GM23248 (cell line): ENCODE measurements at regions not wholly inside any gene's neighbourhood (a gene's known extent, or its start where the extent isn't known, plus 50 kb on each side); places are given as distances from the start of the nearest gene placed in this dataset.

Experiments used
- DNase-seq: peaks from one replicate; pipeline ENCODE4 v3.0.0-alpha.2; 2015
- H2AFZ ChIP-seq: fragments of 200-600 bp; sonication (generic); 2 replicates; pipeline ENCODE4 v1.6.1; 2016; ENCODE audit warnings: antibody characterized with exemption
- H3F3A ChIP-seq: fragments of 200-600 bp; sonication (generic); 2 replicates; pipeline ENCODE4 v1.6.1; 2016; ENCODE audit warnings: mild to moderate bottlenecking, antibody characterized with exemption, mixed run types; ENCODE audit not compliant: insufficient read depth
- H3K27ac ChIP-seq: fragments of 200-600 bp; sonication (generic); 2 replicates; pipeline ENCODE4 v1.5.1; 2016; ENCODE audit warnings: mild to moderate bottlenecking
- H3K27me3 ChIP-seq: fragments of 200-600 bp; sonication (generic); replicated peaks from 2 replicates; pipeline ENCODE4 v1.6.1; 2016; ENCODE audit warnings: mild to moderate bottlenecking; ENCODE audit not compliant: insufficient read depth
- H3K36me3 ChIP-seq: fragments of 200-600 bp; sonication (generic); 2 replicates; pipeline ENCODE4 v1.6.1; 2016; ENCODE audit warnings: low read depth, mild to moderate bottlenecking
- H3K4me1 ChIP-seq: fragments of 200-600 bp; sonication (generic); 2 replicates; pipeline ENCODE4 v1.6.1; 2016; ENCODE audit warnings: mild to moderate bottlenecking; ENCODE audit not compliant: insufficient read depth
- H3K4me2 ChIP-seq: fragments of 200-600 bp; sonication (generic); one replicate; pipeline ENCODE4 v1.6.1; 2016; ENCODE audit warnings: mild to moderate bottlenecking; ENCODE audit not compliant: unreplicated experiment
- H3K4me3 ChIP-seq: fragments of 200-600 bp; sonication (generic); 2 replicates; pipeline ENCODE4 v1.5.1; 2016; ENCODE audit warnings: mild to moderate bottlenecking
- H3K79me2 ChIP-seq: fragments of 200-600 bp; sonication (generic); 2 replicates; pipeline ENCODE4 v1.6.1; 2016; ENCODE audit warnings: mild to moderate bottlenecking; ENCODE audit not compliant: insufficient read depth
- H3K9ac ChIP-seq: fragments of 200-600 bp; sonication (generic); 2 replicates; pipeline ENCODE4 v1.6.1; 2016; ENCODE audit warnings: mild to moderate bottlenecking
- H3K9me2 ChIP-seq: fragments of 200-600 bp; sonication (generic); 2 replicates; pipeline ENCODE4 v1.6.1; 2016; ENCODE audit warnings: mixed run types, mild to moderate bottlenecking, moderate library complexity; ENCODE audit not compliant: insufficient read depth
- H3K9me3 ChIP-seq: fragments of 200-600 bp; sonication (generic); one replicate; pipeline ENCODE4 v1.6.1; 2017; ENCODE audit warnings: low read depth
- H4K20me1 ChIP-seq: fragments of 200-600 bp; sonication (generic); 2 replicates; pipeline ENCODE4 v1.6.0; 2016; ENCODE audit not compliant: insufficient read depth
- EZH2 ChIP-seq: fragments of 200-600 bp; sonication (generic); IDR thresholded peaks from 2 replicates; pipeline ENCODE4 v1.6.1; 2018; ENCODE audit warnings: antibody characterized with exemption, mild to moderate bottlenecking; ENCODE audit not compliant: insufficient read depth, poor library complexity, severe bottlenecking
- EZH2phosphoT487 ChIP-seq: fragments of 200-600 bp; sonication (generic); IDR thresholded peaks from 2 replicates; pipeline ENCODE4 v1.6.1; 2018; ENCODE audit warnings: antibody characterized with exemption, moderate library complexity, mild to moderate bottlenecking, low read depth; ENCODE audit not compliant: insufficient read depth
- WGBS, 2 experiments: methylation state at CpG; one replicate each; pipeline ENCODE4 v1.1.6; 2015 to 2017; ENCODE audit warnings: low lambda C conversion rate in 2 of 2, low coverage in 1 of 2; ENCODE audit errors: missing lambda C conversion rate in 2 of 2; 5-methylcytosine and 5-hydroxymethylcytosine counted together
- in situ Hi-C: fragments of 300-500 bp; cut with MboI; formaldehyde crosslinking; loops from 2 replicates; pipeline ENCODE4 v1.15.0; 2020

- Histone ChIP-seq H3K36me3 (no peaks in the 10 kb centered on the region), H3K4me3 (no peak overlapping the region), H2AFZ (no peak overlapping the region), H4K20me1 (no peaks in the 10 kb centered on the region), H3K9me2 (no peaks in the 10 kb centered on the region), H3F3A (no peaks in the 10 kb centered on the region), H3K9ac (no peak overlapping the region), H3K79me2 (no peaks in the 10 kb centered on the region), H3K9me3 (no peaks in the 10 kb centered on the region), H3K27me3 (no peaks in the 10 kb centered on the region), H3K4me1 (no peaks in the 10 kb centered on the region), H3K4me2 (no peak overlapping the region), H3K27ac (no peak overlapping the region)
- DNase-seq = no peak
- in situ Hi-C loops = no loop called here
- 39 to 40% methylated on average over 1 of the region's 1 CpG for WGBS, 2 experiments
- TF ChIP-seq EZH2phosphoT487 (no peak), EZH2 (no peak)
These were observed 152.6 kb upstream of the NRG3 start for GRCh38 chr10:81722399-81722798.

- no peak for DNase-seq
- in situ Hi-C loops = no loop called here
- H3K9ac ChIP-seq = no peak overlapping the region
These were observed 150.6 kb upstream of the NRG3 start for GRCh38 chr10:81724431-81724830.

GRCh38 chr10:81725851-81726250 lies 149.1 kb upstream of the NRG3 start:
- Histone ChIP-seq H3K27ac (no peak overlapping the region), H3K36me3 (no peaks in the 10 kb centered on the region), H3K79me2 (no peaks in the 10 kb centered on the region), H3K9me3 (no peaks in the 10 kb centered on the region), H4K20me1 (no peaks in the 10 kb centered on the region), H3K9me2 (no peaks in the 10 kb centered on the region), H3K4me1 (no peaks in the 10 kb centered on the region), H3K9ac (no peak overlapping the region), H2AFZ (no peak overlapping the region), H3F3A (no peaks in the 10 kb centered on the region), H3K4me3 (no peak overlapping the region), H3K27me3 (no peaks in the 10 kb centered on the region), H3K4me2 (no peak overlapping the region)
- DNase-seq = no peak
- 8 to 10% methylated on average over 1 of the region's 1 CpG for WGBS, 2 experiments
- in situ Hi-C loops = no loop called here
- TF ChIP-seq EZH2 (no peak), EZH2phosphoT487 (no peak)

More at GRCh38 chr10:81724431-81724830, 150.6 kb upstream of the NRG3 start:
- Histone ChIP-seq H3K4me3 (no peak overlapping the region), H3K27me3 (no peaks in the 10 kb centered on the region), H3K36me3 (no peaks in the 10 kb centered on the region), H3K79me2 (no peaks in the 10 kb centered on the region), H3F3A (no peaks in the 10 kb centered on the region), H3K4me1 (no peaks in the 10 kb centered on the region), H2AFZ (no peak overlapping the region), H3K9me3 (no peaks in the 10 kb centered on the region), H3K9me2 (no peaks in the 10 kb centered on the region), H3K27ac (no peak overlapping the region), H4K20me1 (no peaks in the 10 kb centered on the region), H3K4me2 (no peak overlapping the region)
- TF ChIP-seq EZH2phosphoT487 (no peak), EZH2 (no peak)

GRCh38 chr10:81728692-81729091 lies 146.3 kb upstream of the NRG3 start:
- Histone ChIP-seq H3K9ac (no peak overlapping the region), H3K9me3 (no peaks in the 10 kb centered on the region), H3F3A (no peaks in the 10 kb centered on the region), H3K4me1 (no peaks in the 10 kb centered on the region), H3K27me3 (no peaks in the 10 kb centered on the region), H4K20me1 (no peaks in the 10 kb centered on the region), H3K79me2 (no peaks in the 10 kb centered on the region), H3K9me2 (no peaks in the 10 kb centered on the region), H3K36me3 (no peaks in the 10 kb centered on the region), H2AFZ (no peak overlapping the region), H3K4me2 (no peak overlapping the region), H3K4me3 (no peak overlapping the region), H3K27ac (no peak overlapping the region)
- DNase-seq = no peak
- in situ Hi-C loops = no loop called here
- TF ChIP-seq EZH2phosphoT487 (no peak), EZH2 (no peak)
- WGBS, 2 experiments = 5 to 6% methylated on average over 1 of the region's 1 CpG

GRCh38 chr10:81730891-81731290 lies 144.1 kb upstream of the NRG3 start:
- Histone ChIP-seq H2AFZ (no peak overlapping the region), H3F3A (no peaks in the 10 kb centered on the region), H3K4me3 (no peak overlapping the region), H3K4me2 (no peak overlapping the region), H3K9ac (no peak overlapping the region), H3K27me3 (no peaks in the 10 kb centered on the region), H3K27ac (no peak overlapping the region), H3K79me2 (no peaks in the 10 kb centered on the region), H4K20me1 (no peaks in the 10 kb centered on the region), H3K9me2 (no peaks in the 10 kb centered on the region), H3K9me3 (no peaks in the 10 kb centered on the region), H3K36me3 (no peaks in the 10 kb centered on the region), H3K4me1 (no peaks in the 10 kb centered on the region)
- in situ Hi-C loops = no loop called here
- 0% methylated on average over 1 of the region's 1 CpG for WGBS, 2 experiments
- TF ChIP-seq EZH2phosphoT487 = no peak
- no peak for TF ChIP-seq EZH2
- no peak for DNase-seq
